HEK293 (cell line): ENCODE measurements at regions not wholly inside any gene's neighbourhood (a gene's known extent, or its start where the extent isn't known, plus 50 kb on each side); places are given as distances from the start of the nearest gene placed in this dataset.

Experiments used
- CTCF ChIA-PET: fragments of 350-600 bp; formaldehyde crosslinking; extraction: SDS; loops from one replicate; lab custom pipeline; 2021; ENCODE audit warnings: antibody characterized with exemption; lab: Yijun Ruan, JAX
- POLR2A ChIA-PET: fragments of 300-600 bp; formaldehyde crosslinking; extraction: SDS; loops from one replicate; lab custom pipeline; 2020; ENCODE audit warnings: antibody characterized with exemption, inconsistent platforms; lab: Yijun Ruan, JAX
- H3K27ac ChIP-seq: fragments of 200-500 bp; sonication (Bioruptor generic); 2 replicates; pipeline ENCODE4 v1.5.1; 2014; ENCODE audit warnings: low read depth, low read length, control low read depth, inconsistent platforms; ENCODE audit errors: extremely low read depth
- H3K36me3 ChIP-seq, 2 experiments: fragments of 200-500 bp in 1 of 2; sonication (Bioruptor generic) in 1 of 2; 1 replicate in 1 of 2; 2 replicates in 1 of 2; pipeline ENCODE4 v1.5.1; 2014 to 2017; ENCODE audit warnings: inconsistent platforms in 2 of 2, low read length in 2 of 2; ENCODE audit not compliant: control insufficient read depth in 2 of 2, insufficient read depth in 1 of 2
- H3K4me1 ChIP-seq: fragments of 200-500 bp; sonication (Bioruptor generic); 2 replicates; pipeline ENCODE4 v1.5.1; 2014; ENCODE audit warnings: mild to moderate bottlenecking, low read length, inconsistent platforms; ENCODE audit not compliant: control insufficient read depth, insufficient read depth
- H3K4me3 ChIP-seq: 2 replicates; pipeline ENCODE4 v1.5.1; 2011; ENCODE audit warnings: low read depth, mild to moderate bottlenecking, control low read depth, low read length, moderate library complexity
- H3K9me3 ChIP-seq: fragments of 200-500 bp; sonication (Bioruptor generic); 2 replicates; pipeline ENCODE4 v1.5.1; 2014; ENCODE audit warnings: low read depth, low read length, inconsistent platforms; ENCODE audit not compliant: control insufficient read depth, insufficient read depth
- BCL11A ChIP-seq: fragments of 450-650 bp; formaldehyde crosslinking; IDR thresholded peaks from 2 replicates; pipeline ENCODE4 v1.5.1; 2016; ENCODE audit warnings: low read depth, missing biosample characterization, missing genetic modification characterization
- HIC1 ChIP-seq: fragments of 450-650 bp; formaldehyde crosslinking; IDR thresholded peaks from 2 replicates; pipeline ENCODE4 v1.5.1; 2016; ENCODE audit warnings: missing biosample characterization, missing genetic modification characterization
- KLF8 ChIP-seq: fragments of 450-650 bp; formaldehyde crosslinking; IDR thresholded peaks from 2 replicates; pipeline ENCODE4 v1.5.1; 2016; ENCODE audit warnings: missing biosample characterization, missing genetic modification characterization
- KLF9 ChIP-seq: fragments of 450-650 bp; formaldehyde crosslinking; IDR thresholded peaks from 2 replicates; pipeline ENCODE4 v1.5.1; 2016; ENCODE audit warnings: missing biosample characterization, missing genetic modification characterization, low read depth
- PRDM2 ChIP-seq: fragments of 450-650 bp; formaldehyde crosslinking; IDR thresholded peaks from 2 replicates; pipeline ENCODE4 v1.5.1; 2016; ENCODE audit warnings: missing biosample characterization, missing genetic modification characterization, borderline replicate concordance
- ZBTB1 ChIP-seq: fragments of 450-650 bp; formaldehyde crosslinking; IDR thresholded peaks from 2 replicates; pipeline ENCODE4 v1.5.1; 2016; ENCODE audit warnings: missing biosample characterization, missing genetic modification characterization
- ZBTB20 ChIP-seq: fragments of 450-650 bp; formaldehyde crosslinking; IDR thresholded peaks from 2 replicates; pipeline ENCODE4 v1.5.1; 2016; ENCODE audit warnings: missing biosample characterization, missing genetic modification characterization
- ZBTB48 ChIP-seq: fragments of 450-650 bp; formaldehyde crosslinking; IDR thresholded peaks from 2 replicates; pipeline ENCODE4 v1.5.1; 2016; ENCODE audit warnings: missing biosample characterization, missing genetic modification characterization
- ZNF10 ChIP-seq: fragments of 450-650 bp; formaldehyde crosslinking; IDR thresholded peaks from 2 replicates; pipeline ENCODE4 v1.5.1; 2017; ENCODE audit warnings: missing biosample characterization, missing genetic modification characterization
- ZNF169 ChIP-seq: fragments of 450-650 bp; formaldehyde crosslinking; IDR thresholded peaks from 2 replicates; pipeline ENCODE4 v1.5.1; 2016; ENCODE audit warnings: missing biosample characterization, missing genetic modification characterization
- ZNF2 ChIP-seq: fragments of 450-650 bp; formaldehyde crosslinking; IDR thresholded peaks from 2 replicates; pipeline ENCODE4 v1.5.1; 2016; ENCODE audit warnings: missing biosample characterization, missing genetic modification characterization
- ZNF26 ChIP-seq: fragments of 450-650 bp; formaldehyde crosslinking; IDR thresholded peaks from 2 replicates; pipeline ENCODE4 v1.5.1; 2016; ENCODE audit warnings: missing biosample characterization, missing genetic modification characterization
- ZNF324 ChIP-seq: fragments of 450-650 bp; formaldehyde crosslinking; IDR thresholded peaks from 2 replicates; pipeline ENCODE4 v1.5.1; 2016; ENCODE audit warnings: missing biosample characterization, missing genetic modification characterization
- ZNF416 ChIP-seq: fragments of 450-650 bp; formaldehyde crosslinking; IDR thresholded peaks from 2 replicates; pipeline ENCODE4 v1.5.1; 2016; ENCODE audit warnings: missing biosample characterization, missing genetic modification characterization
- ZNF624 ChIP-seq: fragments of 450-650 bp; formaldehyde crosslinking; IDR thresholded peaks from 2 replicates; pipeline ENCODE4 v1.5.1; 2017; ENCODE audit warnings: missing biosample characterization, missing genetic modification characterization
- ZNF747 ChIP-seq: fragments of 450-650 bp; formaldehyde crosslinking; IDR thresholded peaks from 2 replicates; pipeline ENCODE4 v1.5.1; 2016; ENCODE audit warnings: missing biosample characterization, missing genetic modification characterization

GRCh38 chr4:3684546-3684945 lies 81.6 kb upstream of the ADRA2C start:
- no peak for TF ChIP-seq ZNF2 (tag by site-specific recombination)
- no peak for TF ChIP-seq ZNF10 (tag by site-specific recombination)
- no peak for TF ChIP-seq ZBTB48 (tag by site-specific recombination)
- ChIA-PET CTCF (no interaction called here), POLR2A (no interaction called here)

GRCh38 chr4:3683744-3684421 lies 82.3 kb upstream of the ADRA2C start:
- Histone ChIP-seq H3K9me3 (no peaks in the 10 kb centered on the region), H3K36me3 (no peaks in the 10 kb centered on the region)
- no peak for TF ChIP-seq ZNF324 (tag by site-specific recombination)
- no peak for TF ChIP-seq PRDM2
- no peak for TF ChIP-seq ZNF26 (tag by site-specific recombination)
- TF ChIP-seq BCL11A (tag by site-specific recombination): no peak
- TF ChIP-seq ZNF747: no peak
- no peak for TF ChIP-seq ZNF416 (tag by site-specific recombination)
- TF ChIP-seq HIC1: no peak
- TF ChIP-seq KLF9: no peak
- no peak for TF ChIP-seq ZBTB20 (tag by site-specific recombination)
- TF ChIP-seq ZBTB1 (tag by site-specific recombination): no peak
- no peak for TF ChIP-seq KLF8 (tag by site-specific recombination)
- TF ChIP-seq ZNF169 (tag by site-specific recombination): no peak
- TF ChIP-seq ZNF624: no peak
- TF ChIP-seq, all 188 proteins: peak for 0
- Histone ChIP-seq H3K4me1 (no peaks in the 10 kb centered on the region), H3K27ac (no peak overlapping the region), H3K4me3 (no peak overlapping the region)
- ChIA-PET CTCF (no interaction called here), POLR2A (no interaction called here)

More at GRCh38 chr4:3684546-3684945, 81.6 kb upstream of the ADRA2C start:
- H3K4me3 ChIP-seq: no peak overlapping the region
- no peak overlapping the region for H3K27ac ChIP-seq
- no peaks in the 10 kb centered on the region for H3K36me3 ChIP-seq
- no peaks in the 10 kb centered on the region for H3K9me3 ChIP-seq
- no peaks in the 10 kb centered on the region for H3K4me1 ChIP-seq
